Endothelial cell of umbilical vein (primary cell): ENCODE measurements at regions not wholly inside any gene's neighbourhood (a gene's known extent, or its start where the extent isn't known, plus 50 kb on each side); places are given as distances from the start of the nearest gene placed in this dataset.

Source experiments
- BruUV-seq: library from RNA; stranded (reverse); fragments of 400-500 nt; replicated peaks from 2 replicates; lab custom pipeline; 2021; lab: Mats Ljungman, UMichigan
- CTCF ChIA-PET: fragments of 300-600, 350-600 bp; sonication (Branson Sonifier 250); formaldehyde crosslinking; loops from one replicate; lab custom pipeline; 2021; ENCODE audit warnings: antibody characterized with exemption, inconsistent platforms; lab: Charles Lee
- POLR2A ChIA-PET: fragments of 300-600, 350-600 bp; sonication (Branson Sonifier 250); formaldehyde crosslinking; loops from one replicate; lab custom pipeline; 2021; ENCODE audit warnings: antibody characterized with exemption, inconsistent platforms; lab: Charles Lee
- DNase-seq: peaks from one replicate; pipeline ENCODE4 v3.0.0-alpha.2; 2011; ENCODE audit warnings: low read depth, low spot score
- FAIRE-seq: peaks from 2 replicates; lab custom pipeline; 2011; peaks lifted over from hg19 to GRCh38; lab: Jason Lieb, UNC
- H2AFZ ChIP-seq: 2 replicates; pipeline ENCODE4 v1.6.0; 2012; ENCODE audit warnings: low read depth, low read length, control low read depth, inconsistent platforms
- H3K27ac ChIP-seq: 2 replicates; pipeline ENCODE4 v1.5.1; 2011; ENCODE audit warnings: low read depth, mild to moderate bottlenecking, control low read depth, low read length, moderate library complexity; ENCODE audit not compliant: insufficient read depth
- H3K27me3 ChIP-seq, 2 experiments: 2 replicates each; pipeline versions ENCODE4 v1.6.0 to v1.6.1; 2011; ENCODE audit warnings: low read length in 2 of 2, mixed read lengths in 1 of 2; ENCODE audit not compliant: control insufficient read depth in 2 of 2, insufficient read depth in 2 of 2
- H3K36me3 ChIP-seq, 2 experiments: 2 replicates in 1 of 2; 3 replicates in 1 of 2; pipeline ENCODE4 v1.5.1; 2011; ENCODE audit warnings: low read length in 2 of 2, mild to moderate bottlenecking in 1 of 2, moderate library complexity in 1 of 2; ENCODE audit not compliant: control insufficient read depth in 2 of 2, insufficient read depth in 2 of 2; ENCODE audit errors: extremely low read depth in 1 of 2
- H3K4me1 ChIP-seq: 3 replicates; pipeline ENCODE4 v1.5.1; 2011; ENCODE audit warnings: mild to moderate bottlenecking, low read length; ENCODE audit not compliant: control insufficient read depth, insufficient read depth; ENCODE audit errors: extremely low read depth
- H3K4me2 ChIP-seq: 2 replicates; pipeline ENCODE4 v1.6.1; 2011; ENCODE audit warnings: low read length, control low read depth, mixed read lengths; ENCODE audit not compliant: insufficient read depth
- H3K4me3 ChIP-seq, 3 experiments: fragments of 200-600 bp in 1 of 3; sonication (generic), shearing (Covaris generic) in 1 of 3; replicated peaks in 1 of 3; 2 replicates each; pipeline ENCODE4 v1.5.1; 2011 to 2016; ENCODE audit warnings: control low read depth in 3 of 3, low read length in 3 of 3, mild to moderate bottlenecking in 2 of 3, inconsistent platforms in 1 of 3, low read depth in 1 of 3, moderate library complexity in 1 of 3; ENCODE audit not compliant: insufficient read depth in 1 of 3
- H3K79me2 ChIP-seq: 2 replicates; pipeline ENCODE4 v1.6.0; 2012; ENCODE audit warnings: low read length, inconsistent platforms; ENCODE audit not compliant: control insufficient read depth, insufficient read depth
- H3K9ac ChIP-seq: replicated peaks from 2 replicates; pipeline ENCODE3; 2011; ENCODE audit warnings: low read length, control low read depth; ENCODE audit not compliant: insufficient read depth; ENCODE audit errors: extremely low read depth
- H3K9me1 ChIP-seq: replicated peaks from 3 replicates; pipeline ENCODE4 v1.6.0; 2011; ENCODE audit warnings: mild to moderate bottlenecking, low read length; ENCODE audit not compliant: control insufficient read depth, insufficient read depth; ENCODE audit errors: extremely low read depth
- H3K9me3 ChIP-seq: replicated peaks from 2 replicates; pipeline ENCODE4 v1.5.1; 2012; ENCODE audit warnings: low read length, inconsistent platforms; ENCODE audit not compliant: control insufficient read depth, insufficient read depth
- H4K20me1 ChIP-seq: replicated peaks from 2 replicates; pipeline ENCODE3; 2011; ENCODE audit warnings: mild to moderate bottlenecking, low read length; ENCODE audit not compliant: control insufficient read depth, insufficient read depth; ENCODE audit errors: extremely low read depth
- CTCF ChIP-seq, 2 donors: IDR thresholded peaks; 1 replicate in 1 of 2; 2 replicates in 1 of 2; pipeline ENCODE4 v1.5.1; 2011; ENCODE audit warnings: low read length in 2 of 2, mild to moderate bottlenecking in 2 of 2, moderate library complexity in 2 of 2, control low read depth in 1 of 2, inconsistent platforms in 1 of 2, low read depth in 1 of 2; ENCODE audit not compliant: insufficient read depth in 1 of 2; ENCODE audit errors: extremely low read depth in 1 of 2
- EZH2 ChIP-seq: IDR thresholded peaks from 2 replicates; pipeline ENCODE4 v1.6.1; 2012; ENCODE audit warnings: borderline replicate concordance, low read depth, mild to moderate bottlenecking, moderate library complexity, low read length, inconsistent platforms; ENCODE audit not compliant: severe bottlenecking
- FOS ChIP-seq: IDR thresholded peaks from 2 replicates; pipeline ENCODE4 v1.6.1; 2011; ENCODE audit warnings: mild to moderate bottlenecking, low read length, moderate library complexity, borderline replicate concordance; ENCODE audit not compliant: insufficient read depth
- GATA2 ChIP-seq: IDR thresholded peaks from 2 replicates; pipeline ENCODE4 v1.7.0; 2011; ENCODE audit warnings: low read depth, mild to moderate bottlenecking, moderate library complexity, mixed read lengths, low read length; ENCODE audit not compliant: insufficient read length, insufficient read depth
- JUN ChIP-seq: IDR thresholded peaks from 2 replicates; pipeline ENCODE4 v1.6.1; 2011; ENCODE audit warnings: borderline replicate concordance, low read depth; ENCODE audit not compliant: insufficient read length, insufficient read depth
- MAX ChIP-seq: IDR thresholded peaks from 2 replicates; pipeline ENCODE4 v1.6.1; 2011; ENCODE audit not compliant: insufficient read depth, insufficient read length
- MYC ChIP-seq: IDR thresholded peaks from one replicate; pipeline ENCODE4 v1.6.1; 2011; ENCODE audit warnings: mild to moderate bottlenecking, low read depth, low read length
- POLR2A ChIP-seq: IDR thresholded peaks from 2 replicates; pipeline ENCODE4 v1.6.1; 2012; ENCODE audit warnings: low read depth, mild to moderate bottlenecking, control low read depth, low read length
- POLR2AphosphoS5 ChIP-seq: IDR thresholded peaks from 2 replicates; pipeline ENCODE4 v1.6.1; 2012; ENCODE audit warnings: low read depth, mild to moderate bottlenecking, control low read depth, low read length, moderate library complexity; ENCODE audit not compliant: insufficient read depth
- dilution Hi-C: fragments of 300-500 bp; cut with MboI; formaldehyde crosslinking; loops from one replicate; pipeline ENCODE4 v1.15.0; 2019; ENCODE audit warnings: low sequenced_read_pairs; ENCODE audit not compliant: extremely low pct_ligation_motif_present
- intact Hi-C: fragments of 100-400 bp; cut with micrococcal nuclease; formaldehyde crosslinking; loops from one replicate; pipeline ENCODE4 v1.10.0; 2022

- H3K9me1 ChIP-seq: no peaks in the 10 kb centered on the region
- peaks cover 1 to 2% of the 10 kb centered on the region in 2 experiments for H3K27me3 ChIP-seq
- ChIA-PET CTCF (no interaction called here), POLR2A (no interaction called here)
- FAIRE-seq (no peak), DNase-seq (no peak)
- no peak for TF ChIP-seq POLR2A
- TF ChIP-seq FOS: no peak
- TF ChIP-seq MAX: no peak
- TF ChIP-seq JUN: no peak
- TF ChIP-seq MYC: no peak
- H3K27ac ChIP-seq: no peak overlapping the region
- H3K4me3 ChIP-seq: no peak overlapping the region
- no peaks in the 10 kb centered on the region for H3K79me2 ChIP-seq
- no peaks in the 10 kb centered on the region for H4K20me1 ChIP-seq
- dilution Hi-C loops: no loop called here
- no peaks in the 10 kb centered on the region for H3K4me1 ChIP-seq
- no peaks in the 10 kb centered on the region for H3K9me3 ChIP-seq
- no TSS peak for BruUV-seq
- intact Hi-C loops: no loop called here
- no peak overlapping the region for H3K9ac ChIP-seq
- H3K36me3 ChIP-seq: no peaks in the 10 kb centered on the region
- no peak overlapping the region for H3K4me2 ChIP-seq
- no peak overlapping the region for H2AFZ ChIP-seq
These were observed 179.7 kb upstream of the TOPAZ1 start for GRCh38 chr3:44061961-44062360.

- CTCF ChIA-PET: no interaction called here
- DNase-seq: no peak
These were observed 176.2 kb upstream of the TOPAZ1 start for GRCh38 chr3:44065311-44066094.

More at GRCh38 chr3:44065311-44066094, 176.2 kb upstream of the TOPAZ1 start:
- Histone ChIP-seq H2AFZ (no peak overlapping the region), H3K27ac (no peak overlapping the region), H3K9ac (no peak overlapping the region), H3K4me1 (no peaks in the 10 kb centered on the region), H3K79me2 (no peaks in the 10 kb centered on the region), H3K9me3 (no peaks in the 10 kb centered on the region), H3K4me3 (no peak overlapping the region), H3K27me3 (peaks cover 0 to 1% of the 10 kb centered on the region in 2 experiments), H3K4me2 (no peak overlapping the region), H4K20me1 (no peaks in the 10 kb centered on the region), H3K36me3 (no peaks in the 10 kb centered on the region), H3K9me1 (no peaks in the 10 kb centered on the region)
- POLR2A ChIA-PET: no interaction called here
- intact Hi-C loops: no loop called here
- no TSS peak for BruUV-seq
- TF ChIP-seq MYC (no peak), GATA2 (no peak), EZH2 (no peak), POLR2A (no peak), CTCF (IDR thresholded peaks at IDR 0.05; ENCODE audit: extremely low read depth in 1 of 2, insufficient read depth in 1 of 2, low read depth in 1 of 2, low read length in 2 of 2) (no peak), FOS (no peak), JUN (no peak), POLR2AphosphoS5 (no peak), MAX (no peak)
- dilution Hi-C loops: no loop called here
- no peak for FAIRE-seq
